IMR-90 (cell line): ENCODE measurements at regions not wholly inside any gene's neighbourhood (a gene's known extent, or its start where the extent isn't known, plus 50 kb on each side); places are given as distances from the start of the nearest gene placed in this dataset.

Experiments
- ATAC-seq: fragments of 200-7000 bp; cut with Tn5 transposase; 2 replicates; pipeline ENCODE4 v1.9.1; 2020; ENCODE audit warnings: low read depth, mild to moderate bottlenecking, moderate library complexity
- BruUV-seq: library from RNA; stranded (reverse); fragments of 400-500 nt; replicated peaks from 2 replicates; lab custom pipeline; 2021; lab: Mats Ljungman, UMichigan
- CTCF ChIA-PET: fragments of 300-600 bp; formaldehyde crosslinking; extraction: SDS; loops from one replicate; lab custom pipeline; 2021; ENCODE audit warnings: antibody characterized with exemption; lab: Yijun Ruan, JAX
- POLR2A ChIA-PET: fragments of 300-600 bp; sonication (Branson Sonifier 250); formaldehyde crosslinking; loops from one replicate; lab custom pipeline; 2022; ENCODE audit warnings: antibody characterized with exemption; ENCODE audit not compliant: unreplicated experiment; lab: Charles Lee
- DNase-seq: peaks from one replicate; pipeline ENCODE4 v3.0.0; 2013
- H2AFZ ChIP-seq: replicated peaks from 2 replicates; pipeline ENCODE3; 2013; ENCODE audit warnings: low read length, mild to moderate bottlenecking; ENCODE audit not compliant: poor library complexity
- H2AK5ac ChIP-seq: 2 replicates; pipeline ENCODE4 v1.6.1; 2013; ENCODE audit warnings: low read depth, low read length, inconsistent platforms
- H2AK9ac ChIP-seq: replicated peaks from 2 replicates; pipeline ENCODE3; 2013; ENCODE audit warnings: mild to moderate bottlenecking, low read depth, low read length, moderate library complexity; ENCODE audit not compliant: poor library complexity
- H2BK120ac ChIP-seq: 2 replicates; pipeline ENCODE4 v1.6.1; 2013; ENCODE audit warnings: low read depth, low read length, inconsistent platforms
- H2BK15ac ChIP-seq: 3 replicates; pipeline ENCODE4 v1.6.1; 2013; ENCODE audit warnings: low read depth, low read length, inconsistent platforms
- H2BK20ac ChIP-seq: 2 replicates; pipeline ENCODE4 v1.6.1; 2013; ENCODE audit warnings: low read depth, mild to moderate bottlenecking, inconsistent platforms, low read length, moderate library complexity
- H2BK5ac ChIP-seq: 2 replicates; pipeline ENCODE4 v1.6.1; 2013; ENCODE audit warnings: mild to moderate bottlenecking, low read depth, low read length, inconsistent platforms; ENCODE audit not compliant: poor library complexity, severe bottlenecking
- H3K14ac ChIP-seq: replicated peaks from 2 replicates; pipeline ENCODE4 v1.6.1; 2013; ENCODE audit warnings: low read depth, low read length, inconsistent platforms
- H3K18ac ChIP-seq: 2 replicates; pipeline ENCODE4 v1.6.1; 2013; ENCODE audit warnings: low read depth, low read length, control low read depth
- H3K23ac ChIP-seq: 2 replicates; pipeline ENCODE4 v1.6.1; 2013; ENCODE audit warnings: low read depth, low read length, inconsistent platforms
- H3K27ac ChIP-seq: 2 replicates; pipeline ENCODE4 v1.5.1; 2013; ENCODE audit warnings: mild to moderate bottlenecking, control low read depth, low read length; ENCODE audit not compliant: insufficient read depth
- H3K27me3 ChIP-seq: 2 replicates; pipeline ENCODE4 v1.6.1; 2013; ENCODE audit warnings: low read length; ENCODE audit not compliant: control insufficient read depth, insufficient read depth
- H3K36me3 ChIP-seq: 2 replicates; pipeline ENCODE4 v1.6.1; 2013; ENCODE audit warnings: low read length, mixed read lengths; ENCODE audit not compliant: control insufficient read depth, insufficient read depth
- H3K4ac ChIP-seq: 2 replicates; pipeline ENCODE4 v1.6.1; 2013; ENCODE audit warnings: low read depth, low read length, inconsistent platforms
- H3K4me1 ChIP-seq: 2 replicates; pipeline ENCODE4 v1.6.1; 2013; ENCODE audit warnings: low read length, mixed read lengths; ENCODE audit not compliant: control insufficient read depth, insufficient read depth
- H3K4me2 ChIP-seq: 2 replicates; pipeline ENCODE4 v1.6.1; 2013; ENCODE audit warnings: low read depth, mild to moderate bottlenecking, control low read depth, low read length, moderate library complexity
- H3K4me3 ChIP-seq: 2 replicates; pipeline ENCODE4 v1.5.1; 2013; ENCODE audit warnings: low read depth, mild to moderate bottlenecking, control low read depth, low read length, moderate library complexity; ENCODE audit not compliant: insufficient read depth
- H3K56ac ChIP-seq: 2 replicates; pipeline ENCODE4 v1.6.1; 2013; ENCODE audit warnings: low read length, inconsistent platforms; ENCODE audit not compliant: insufficient read depth; ENCODE audit errors: extremely low read depth
- H3K79me1 ChIP-seq, 2 experiments: 2 replicates each; pipeline ENCODE4 v1.6.1; 2013; ENCODE audit warnings: low read length in 2 of 2, inconsistent platforms in 1 of 2, low read depth in 1 of 2
- H3K9ac ChIP-seq: 2 replicates; pipeline ENCODE4 v1.6.1; 2013; ENCODE audit warnings: low read depth, low read length, control low read depth
- H3K9me1 ChIP-seq: 2 replicates; pipeline ENCODE4 v1.6.1; 2013; ENCODE audit warnings: low read length, inconsistent platforms; ENCODE audit not compliant: insufficient read depth
- H3K9me3 ChIP-seq: 2 replicates; pipeline ENCODE4 v1.6.1; 2013; ENCODE audit warnings: low read length; ENCODE audit not compliant: control insufficient read depth, insufficient read depth
- H4K20me1 ChIP-seq: 2 replicates; pipeline ENCODE4 v1.6.1; 2013; ENCODE audit warnings: low read length, inconsistent platforms; ENCODE audit not compliant: insufficient read depth
- H4K5ac ChIP-seq: 2 replicates; pipeline ENCODE4 v1.6.1; 2013; ENCODE audit warnings: mild to moderate bottlenecking, low read depth, low read length, control low read depth
- H4K8ac ChIP-seq, 2 experiments: 2 replicates each; pipeline ENCODE4 v1.6.1; 2013; ENCODE audit warnings: low read depth in 2 of 2, low read length in 2 of 2, control low read depth in 1 of 2, inconsistent platforms in 1 of 2
- H4K91ac ChIP-seq: 2 replicates; pipeline ENCODE4 v1.6.1; 2013; ENCODE audit warnings: low read depth, low read length, inconsistent platforms; ENCODE audit not compliant: insufficient read depth
- CTCF ChIP-seq: conservative IDR thresholded peaks from 2 replicates; pipeline ENCODE4 v1.5.1; 2012; ENCODE audit warnings: mild to moderate bottlenecking, low read depth, low read length, improper control_type of control experiment
- ELK1 ChIP-seq: fragments of 150-350 bp; IDR thresholded peaks from 2 replicates; pipeline ENCODE4 v1.6.1; 2016; ENCODE audit warnings: low read depth, mild to moderate bottlenecking, low read length, moderate library complexity, borderline replicate concordance
- NFE2L2 ChIP-seq: fragments of 150-350 bp; IDR thresholded peaks from 2 replicates; pipeline ENCODE4 v1.6.1; 2016; ENCODE audit warnings: low read depth, mild to moderate bottlenecking, low read length
- POLR2A ChIP-seq: IDR thresholded peaks from 2 replicates; pipeline ENCODE4 v1.6.1; 2012; ENCODE audit warnings: mild to moderate bottlenecking, low read depth, low read length
- RAD21 ChIP-seq: IDR thresholded peaks from 2 replicates; pipeline ENCODE4 v1.6.1; 2012; ENCODE audit warnings: low read length, improper control_type of control experiment
- SMC3 ChIP-seq: fragments of 150-350 bp; IDR thresholded peaks from 2 replicates; pipeline ENCODE4 v1.6.1; 2016; ENCODE audit warnings: low read depth, mild to moderate bottlenecking, antibody characterized with exemption, low read length, moderate library complexity
- USF2 ChIP-seq: fragments of 150-350 bp; IDR thresholded peaks from 2 replicates; pipeline ENCODE4 v1.6.1; 2017; ENCODE audit warnings: mild to moderate bottlenecking, antibody characterized with exemption, low read length, low read depth
- WGBS, 2 experiments: methylation state at CpG; one replicate each; pipeline versions ENCODE4 v1.1.5 to v1.1.7; 2013; ENCODE audit warnings: missing lambda C conversion rate in 2 of 2; ENCODE audit not compliant: insufficient read length in 1 of 2; ENCODE audit errors: extremely low coverage in 2 of 2; 5-methylcytosine and 5-hydroxymethylcytosine counted together
- dilution Hi-C: fragments of 300-500 bp; cut with HindIII; formaldehyde crosslinking; loops from one replicate; pipeline ENCODE4 v1.14.3; 2018; ENCODE audit warnings: low sequenced_read_pairs; ENCODE audit not compliant: unreplicated experiment
- in situ Hi-C: fragments of 300-500 bp; cut with MboI; formaldehyde crosslinking; loops from 3 replicates; pipeline ENCODE4 v1.14.3; 2019; ENCODE audit warnings: low sequenced_read_pairs, inconsistent platforms, mixed read lengths
- intact Hi-C: fragments of 100-400 bp; cut with micrococcal nuclease; formaldehyde crosslinking; loops from 2 replicates; pipeline ENCODE4 v1.10.0; 2022

- Histone ChIP-seq H3K9me3 (peaks cover 6% of the 10 kb centered on the region), H2BK120ac (no peak overlapping the region), H3K4ac (no peak overlapping the region), H2BK15ac (no peak overlapping the region), H3K36me3 (no peaks in the 10 kb centered on the region), H2AK9ac (no peak overlapping the region), H2AFZ (no peak overlapping the region), H3K27me3 (no peaks in the 10 kb centered on the region), H3K9ac (no peak overlapping the region), H3K9me1 (no peaks in the 10 kb centered on the region), H3K79me1 (no peaks in the 10 kb centered on the region), H4K5ac (no peak overlapping the region), H3K56ac (no peak overlapping the region), H3K4me2 (no peak overlapping the region), H3K4me1 (no peaks in the 10 kb centered on the region), H2BK20ac (no peak overlapping the region), H3K27ac (no peak overlapping the region), H3K18ac (no peak overlapping the region), H4K8ac (no peak overlapping the region), H2AK5ac (no peak overlapping the region), H2BK5ac (no peak overlapping the region), H4K91ac (no peak overlapping the region), H4K20me1 (no peaks in the 10 kb centered on the region), H3K4me3 (no peak overlapping the region), H3K23ac (no peak overlapping the region), H3K14ac (no peak overlapping the region)
- ATAC-seq, result no peak
- no peak for DNase-seq
- WGBS, 2 experiments, result no CpG with 5 or more reads among the region's 2 CpGs
- no TSS peak for BruUV-seq
- CTCF ChIA-PET, result no interaction called here
- in situ Hi-C loops (no loop called here), dilution Hi-C loops (no loop called here), intact Hi-C loops (no loop called here)
- POLR2A ChIA-PET, result no interaction called here
- TF ChIP-seq POLR2A (no peak), SMC3 (no peak), RAD21 (no peak), USF2 (no peak), ELK1 (no peak), CTCF (no peak), NFE2L2 (no peak)
Measured at GRCh38 chr2:107340955-107341354, 455.0 kb upstream of the ST6GAL2 start.
